SU-DHL-6 (cell line): ENCODE measurements at regions not wholly inside any gene's neighbourhood (a gene's known extent, or its start where the extent isn't known, plus 50 kb on each side); places are given as distances from the start of the nearest gene placed in this dataset.

Experiments
- H2AFZ ChIP-seq: fragments of 200-600 bp; sonication (generic); 2 replicates; pipeline ENCODE4 v1.6.1; 2014; ENCODE audit warnings: low read depth, mild to moderate bottlenecking, moderate library complexity, mixed read lengths, antibody characterized with exemption, low read length; ENCODE audit not compliant: severe bottlenecking
- H3F3A ChIP-seq: fragments of 200-600 bp; shearing (Covaris generic); 2 replicates; pipeline ENCODE4 v1.6.0; 2016; ENCODE audit warnings: antibody characterized with exemption, mild to moderate bottlenecking; ENCODE audit not compliant: insufficient read depth
- H3K27ac ChIP-seq: fragments of 200-600 bp; sonication (generic); 2 replicates; pipeline ENCODE4 v1.5.1; 2016; ENCODE audit warnings: low read depth, mild to moderate bottlenecking, low read length, moderate library complexity, mixed read lengths
- H3K27me3 ChIP-seq: fragments of 200-600 bp; sonication (generic), shearing (Covaris generic); 2 replicates; pipeline ENCODE4 v1.6.0; 2014; ENCODE audit warnings: mild to moderate bottlenecking, low read length
- H3K36me3 ChIP-seq: fragments of 200-600 bp; sonication (generic); 2 replicates; pipeline ENCODE4 v1.6.1; 2014; ENCODE audit warnings: mild to moderate bottlenecking, low read length, mixed read lengths
- H3K4me2 ChIP-seq: fragments of 300-600, 200-600 bp; shearing (Covaris generic), sonication (generic); 2 replicates; pipeline ENCODE4 v1.6.0; 2014; ENCODE audit warnings: low read length, low read depth, mild to moderate bottlenecking; ENCODE audit not compliant: poor library complexity, severe bottlenecking
- H3K4me3 ChIP-seq: fragments of 200-600 bp; sonication (generic); 2 replicates; pipeline ENCODE4 v1.5.1; 2014; ENCODE audit warnings: antibody characterized with exemption, low read length, mild to moderate bottlenecking, mixed read lengths; ENCODE audit not compliant: insufficient read depth, poor library complexity, severe bottlenecking
- H3K79me2 ChIP-seq: fragments of 200-600 bp; sonication (generic); 2 replicates; pipeline ENCODE4 v1.6.1; 2014; ENCODE audit warnings: mild to moderate bottlenecking, low read length, moderate library complexity; ENCODE audit not compliant: insufficient read depth
- H3K9ac ChIP-seq: fragments of 200-600 bp; sonication (generic); 2 replicates; pipeline ENCODE4 v1.7.0; 2014; ENCODE audit warnings: mild to moderate bottlenecking, low read length
- H3K9me2 ChIP-seq: fragments of 200-600 bp; sonication (generic); replicated peaks from 2 replicates; pipeline ENCODE4 v1.6.1; 2014; ENCODE audit warnings: low read length; ENCODE audit not compliant: insufficient read depth
- H3K9me3 ChIP-seq: fragments of 200-600 bp; sonication (generic); 2 replicates; pipeline ENCODE4 v1.6.1; 2014; ENCODE audit warnings: low read length, mixed read lengths; ENCODE audit not compliant: insufficient read depth
- H4K20me1 ChIP-seq: fragments of 200-600 bp; sonication (generic); 2 replicates; pipeline ENCODE4 v1.6.1; 2014; ENCODE audit warnings: low read depth, mild to moderate bottlenecking, antibody characterized with exemption, low read length, moderate library complexity, mixed read lengths
- CTCF ChIP-seq: fragments of 200-600 bp; sonication (generic); IDR thresholded peaks from one replicate; pipeline ENCODE4 v1.5.1; 2017; ENCODE audit warnings: antibody characterized with exemption, mild to moderate bottlenecking, low read length, moderate library complexity; ENCODE audit not compliant: insufficient read depth, poor library complexity, severe bottlenecking
- EZH2phosphoT487 ChIP-seq: fragments of 200-600 bp; sonication (generic), shearing (Covaris generic); conservative IDR thresholded peaks from 2 replicates; pipeline ENCODE4 v1.6.1; 2018; ENCODE audit warnings: mild to moderate bottlenecking, antibody characterized with exemption, low read length, moderate library complexity, mixed read lengths

- no peak overlapping the region for H3K4me3 ChIP-seq
- no peaks in the 10 kb centered on the region for H3K27me3 ChIP-seq
- TF ChIP-seq EZH2phosphoT487 (no peak), CTCF (no peak)
- no peaks in the 10 kb centered on the region for H3K36me3 ChIP-seq
- no peaks in the 10 kb centered on the region for H3K9me2 ChIP-seq
- no peaks in the 10 kb centered on the region for H3K9me3 ChIP-seq
- no peak overlapping the region for H3K9ac ChIP-seq
- no peaks in the 10 kb centered on the region for H3F3A ChIP-seq
- H2AFZ ChIP-seq = no peak overlapping the region
- H3K4me2 ChIP-seq = no peak overlapping the region
- no peak overlapping the region for H3K27ac ChIP-seq
- H4K20me1 ChIP-seq = no peaks in the 10 kb centered on the region
- H3K79me2 ChIP-seq = no peaks in the 10 kb centered on the region
These were observed 331.4 kb downstream of the RAPGEF2 start for GRCh38 chr4:159434114-159434870.

DNA sequence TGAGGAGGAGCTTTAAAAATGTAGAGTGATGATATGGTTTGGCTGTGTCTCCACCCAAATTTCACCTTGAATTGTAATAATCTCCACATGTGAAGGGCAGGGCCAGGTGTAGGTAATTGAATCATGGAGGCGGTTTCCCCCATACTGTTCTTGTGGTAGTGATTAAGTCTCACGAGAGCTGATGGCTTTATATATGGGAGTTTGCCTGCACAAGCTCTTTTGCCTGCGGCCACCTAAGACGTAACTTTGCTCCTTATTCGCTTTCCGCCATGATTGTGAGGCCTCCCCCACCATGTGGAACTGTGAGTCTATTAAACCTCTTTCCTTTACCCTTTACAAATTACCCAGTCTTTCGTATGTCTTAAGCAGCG lies 332.0 kb downstream of the RAPGEF2 start:
- Histone ChIP-seq H3K9me2 (no peaks in the 10 kb centered on the region), H3K4me2 (no peak overlapping the region), H2AFZ (no peak overlapping the region)

GRCh38 chr4:159435561-159436023 lies 332.7 kb downstream of the RAPGEF2 start:
- Histone ChIP-seq H3K9me3 (no peaks in the 10 kb centered on the region), H3K27ac (no peak overlapping the region)

More for the DNA sequence above, 332.0 kb downstream of the RAPGEF2 start:
- H3K4me3 ChIP-seq = no peak overlapping the region
- no peak overlapping the region for H3K9ac ChIP-seq
- no peaks in the 10 kb centered on the region for H3F3A ChIP-seq
- TF ChIP-seq EZH2phosphoT487 = no peak
- no peak for TF ChIP-seq CTCF
- no peaks in the 10 kb centered on the region for H3K27me3 ChIP-seq
- H3K27ac ChIP-seq = no peak overlapping the region
- H3K9me3 ChIP-seq = no peaks in the 10 kb centered on the region
- H3K36me3 ChIP-seq = no peaks in the 10 kb centered on the region
- no peaks in the 10 kb centered on the region for H3K79me2 ChIP-seq
- no peaks in the 10 kb centered on the region for H4K20me1 ChIP-seq

More at GRCh38 chr4:159435561-159436023, 332.7 kb downstream of the RAPGEF2 start:
- Histone ChIP-seq H4K20me1 (no peaks in the 10 kb centered on the region), H3K79me2 (no peaks in the 10 kb centered on the region), H3K27me3 (no peaks in the 10 kb centered on the region), H3K9me2 (no peaks in the 10 kb centered on the region), H3K4me3 (no peak overlapping the region), H3K4me2 (no peak overlapping the region), H2AFZ (no peak overlapping the region), H3K36me3 (no peaks in the 10 kb centered on the region), H3F3A (no peaks in the 10 kb centered on the region), H3K9ac (no peak overlapping the region)
- TF ChIP-seq EZH2phosphoT487 (no peak), CTCF (no peak)
